ENCODE measurements at regions not wholly inside any gene's neighbourhood (a gene's known extent, or its start where the extent isn't known, plus 50 kb on each side); places are given as distances from the start of the nearest gene placed in this dataset.

- TF ChIP-seq, protein P1, sequence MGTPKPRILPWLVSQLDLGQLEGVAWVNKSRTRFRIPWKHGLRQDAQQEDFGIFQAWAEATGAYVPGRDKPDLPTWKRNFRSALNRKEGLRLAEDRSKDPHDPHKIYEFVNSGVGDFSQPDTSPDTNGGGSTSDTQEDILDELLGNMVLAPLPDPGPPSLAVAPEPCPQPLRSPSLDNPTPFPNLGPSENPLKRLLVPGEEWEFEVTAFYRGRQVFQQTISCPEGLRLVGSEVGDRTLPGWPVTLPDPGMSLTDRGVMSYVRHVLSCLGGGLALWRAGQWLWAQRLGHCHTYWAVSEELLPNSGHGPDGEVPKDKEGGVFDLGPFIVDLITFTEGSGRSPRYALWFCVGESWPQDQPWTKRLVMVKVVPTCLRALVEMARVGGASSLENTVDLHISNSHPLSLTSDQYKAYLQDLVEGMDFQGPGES (IDR thresholded peaks at IDR 0.05; ENCODE audit: low read depth, low read length), result no peak
- no peak for TF ChIP-seq GABPA (IDR thresholded peaks at IDR 0.05; ENCODE audit: low read depth)
- TF ChIP-seq, protein P2, sequence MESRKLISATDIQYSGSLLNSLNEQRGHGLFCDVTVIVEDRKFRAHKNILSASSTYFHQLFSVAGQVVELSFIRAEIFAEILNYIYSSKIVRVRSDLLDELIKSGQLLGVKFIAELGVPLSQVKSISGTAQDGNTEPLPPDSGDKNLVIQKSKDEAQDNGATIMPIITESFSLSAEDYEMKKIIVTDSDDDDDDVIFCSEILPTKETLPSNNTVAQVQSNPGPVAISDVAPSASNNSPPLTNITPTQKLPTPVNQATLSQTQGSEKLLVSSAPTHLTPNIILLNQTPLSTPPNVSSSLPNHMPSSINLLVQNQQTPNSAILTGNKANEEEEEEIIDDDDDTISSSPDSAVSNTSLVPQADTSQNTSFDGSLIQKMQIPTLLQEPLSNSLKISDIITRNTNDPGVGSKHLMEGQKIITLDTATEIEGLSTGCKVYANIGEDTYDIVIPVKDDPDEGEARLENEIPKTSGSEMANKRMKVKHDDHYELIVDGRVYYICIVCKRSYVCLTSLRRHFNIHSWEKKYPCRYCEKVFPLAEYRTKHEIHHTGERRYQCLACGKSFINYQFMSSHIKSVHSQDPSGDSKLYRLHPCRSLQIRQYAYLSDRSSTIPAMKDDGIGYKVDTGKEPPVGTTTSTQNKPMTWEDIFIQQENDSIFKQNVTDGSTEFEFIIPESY (IDR thresholded peaks at IDR 0.05; ENCODE audit: borderline replicate concordance, low read depth), result no peak
- no peak for TF ChIP-seq PBX3 (IDR thresholded peaks at IDR 0.05)
- no peak for TF ChIP-seq NFIC (IDR thresholded peaks at IDR 0.05; ENCODE audit: borderline replicate concordance)
- no peak for TF ChIP-seq MEF2A (IDR thresholded peaks at IDR 0.05; ENCODE audit: borderline replicate concordance, low read depth)
- no peak for TF ChIP-seq GATA2 (CRISPR knock-in tag; IDR thresholded peaks at IDR 0.05)
- TF ChIP-seq, protein P3, sequence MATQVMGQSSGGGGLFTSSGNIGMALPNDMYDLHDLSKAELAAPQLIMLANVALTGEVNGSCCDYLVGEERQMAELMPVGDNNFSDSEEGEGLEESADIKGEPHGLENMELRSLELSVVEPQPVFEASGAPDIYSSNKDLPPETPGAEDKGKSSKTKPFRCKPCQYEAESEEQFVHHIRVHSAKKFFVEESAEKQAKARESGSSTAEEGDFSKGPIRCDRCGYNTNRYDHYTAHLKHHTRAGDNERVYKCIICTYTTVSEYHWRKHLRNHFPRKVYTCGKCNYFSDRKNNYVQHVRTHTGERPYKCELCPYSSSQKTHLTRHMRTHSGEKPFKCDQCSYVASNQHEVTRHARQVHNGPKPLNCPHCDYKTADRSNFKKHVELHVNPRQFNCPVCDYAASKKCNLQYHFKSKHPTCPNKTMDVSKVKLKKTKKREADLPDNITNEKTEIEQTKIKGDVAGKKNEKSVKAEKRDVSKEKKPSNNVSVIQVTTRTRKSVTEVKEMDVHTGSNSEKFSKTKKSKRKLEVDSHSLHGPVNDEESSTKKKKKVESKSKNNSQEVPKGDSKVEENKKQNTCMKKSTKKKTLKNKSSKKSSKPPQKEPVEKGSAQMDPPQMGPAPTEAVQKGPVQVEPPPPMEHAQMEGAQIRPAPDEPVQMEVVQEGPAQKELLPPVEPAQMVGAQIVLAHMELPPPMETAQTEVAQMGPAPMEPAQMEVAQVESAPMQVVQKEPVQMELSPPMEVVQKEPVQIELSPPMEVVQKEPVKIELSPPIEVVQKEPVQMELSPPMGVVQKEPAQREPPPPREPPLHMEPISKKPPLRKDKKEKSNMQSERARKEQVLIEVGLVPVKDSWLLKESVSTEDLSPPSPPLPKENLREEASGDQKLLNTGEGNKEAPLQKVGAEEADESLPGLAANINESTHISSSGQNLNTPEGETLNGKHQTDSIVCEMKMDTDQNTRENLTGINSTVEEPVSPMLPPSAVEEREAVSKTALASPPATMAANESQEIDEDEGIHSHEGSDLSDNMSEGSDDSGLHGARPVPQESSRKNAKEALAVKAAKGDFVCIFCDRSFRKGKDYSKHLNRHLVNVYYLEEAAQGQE (IDR thresholded peaks at IDR 0.05; ENCODE audit: low read depth, low read length), result no peak
- no peak for TF ChIP-seq NRF1 (IDR thresholded peaks at IDR 0.05; ENCODE audit: low read depth, low read length)
- TF ChIP-seq FOSL2 (IDR thresholded peaks at IDR 0.05; ENCODE audit: borderline replicate concordance, low read depth), result no peak
- no peak for TF ChIP-seq MXI1 (IDR thresholded peaks at IDR 0.05; ENCODE audit: low read depth, low read length)
- no peak for TF ChIP-seq JUND (IDR thresholded peaks at IDR 0.05)
- no peak for TF ChIP-seq YY1 (IDR thresholded peaks at IDR 0.05; ENCODE audit: low read depth)
- no peak for TF ChIP-seq EP300 (IDR thresholded peaks at IDR 0.05; ENCODE audit: borderline replicate concordance in 1 of 2, low read depth in 1 of 2, low read length in 1 of 2)
- no peak for TF ChIP-seq FOXM1 (IDR thresholded peaks at IDR 0.05; ENCODE audit: low read depth)
- H3K9me2 ChIP-seq, result no peaks in the 10 kb centered on the region
- H3K9ac ChIP-seq, result no peak overlapping the region
- H2AFZ ChIP-seq (ENCODE audit: low read depth), result peak overlapping the region; percentile 84; the same call in 1 of the 2 replicates
- H3K27ac ChIP-seq (ENCODE audit: low read depth in 2 of 2, low read length in 1 of 2), result peak overlapping the region in 1 of 2 experiments; percentile 91; a peak in 2 of 4 replicates
- CTCF ChIA-PET, result interaction anchor here (0.7 to 2.1 kb wide), 7 partner anchors 14 to 398 kb away, joined by 3 to 7 read pairs (median 4); no protein-coding TSS in a partner anchor
- peaks cover 0 to 65% of the 10 kb centered on the region in 2 experiments; a peak in 1 of 4 replicates for H3K4me1 ChIP-seq (ENCODE audit: control insufficient read depth in 1 of 2, insufficient read depth in 2 of 2, low read depth in 1 of 2, low read length in 1 of 2)
- H3K79me2 ChIP-seq (ENCODE audit: insufficient read depth), result no peaks in the 10 kb centered on the region
- POLR2A ChIA-PET, result interaction anchor here (1.0 to 5.1 kb wide), 2 partner anchors 100 to 327 kb away, joined by 4 to 46 read pairs; partner anchors contain the start of gene RTL1
- no peak overlapping the region for H3K4me2 ChIP-seq
- H3K36me3 ChIP-seq (replicated peaks in 1 of 2; ENCODE audit: control insufficient read depth in 1 of 2, insufficient read depth in 2 of 2, low read length in 1 of 2), result no peaks in the 10 kb centered on the region
- no peak overlapping the region for H3K4me3 ChIP-seq (ENCODE audit: low read depth in 2 of 2, low read length in 1 of 2)
- H4K20me1 ChIP-seq (ENCODE audit: insufficient read depth), result no peaks in the 10 kb centered on the region
- no peaks in the 10 kb centered on the region for H3K27me3 ChIP-seq (ENCODE audit: insufficient read depth)
- H3K9me3 ChIP-seq, result no peaks in the 10 kb centered on the region
- 97% methylated on average over 5 of the region's 5 CpGs for WGBS (ENCODE audit: low lambda C conversion rate)
- no peak for DNase-seq
- H3F3A ChIP-seq (replicated peaks; ENCODE audit: insufficient read depth), result no peaks in the 10 kb centered on the region
Measured at GRCh38 chr14:101230851-101231550, 327.5 kb upstream of the RTL1 start.

All from SK-N-SH (cell line).